ENCODE measurements at regions not wholly inside any gene's neighbourhood (a gene's known extent, or its start where the extent isn't known, plus 50 kb on each side); places are given as distances from the start of the nearest gene placed in this dataset.
"Not testable (repeated sequence)": the region's sequence is repeated elsewhere in the genome, so short reads cannot be mapped to it uniquely, and the experiment has no call there.

- DNase-seq (ENCODE audit: insufficient read length, low spot score) (no peak), FAIRE-seq (no peak)
- TF ChIP-seq POLR2AphosphoS5 (IDR thresholded peaks at IDR 0.05; ENCODE audit: low read depth, low read length) (no peak), POU2F2 (IDR thresholded peaks at IDR 0.05; ENCODE audit: low read depth, low read length) (no peak), PAX5 (IDR thresholded peaks at IDR 0.05; ENCODE audit: insufficient read depth, low read length, severe bottlenecking) (no peak), POLR2A (IDR thresholded peaks at IDR 0.05; ENCODE audit: low read depth, low read length) (no peak), TAF1 (IDR thresholded peaks at IDR 0.05; ENCODE audit: low read depth, low read length) (no peak), SPI1 (IDR thresholded peaks at IDR 0.05; ENCODE audit: low read depth, low read length) (no peak)
Observed at GRCh38 chr9:71441266-71441665, 319.8 kb upstream of the TRPM3 start.

GRCh38 chr9:71431931-71432330, 310.5 kb upstream of the TRPM3 start:
- FAIRE-seq (no peak), DNase-seq (ENCODE audit: insufficient read length, low spot score) (no peak)

GRCh38 chr9:71407341-71407740, 285.9 kb upstream of the TRPM3 start:
- not testable (repeated sequence) for DNase-seq (ENCODE audit: insufficient read length, low spot score)

More at GRCh38 chr9:71431931-71432330, 310.5 kb upstream of the TRPM3 start:
- TF ChIP-seq PAX5 (IDR thresholded peaks at IDR 0.05; ENCODE audit: insufficient read depth, low read length, severe bottlenecking) (no peak), POU2F2 (IDR thresholded peaks at IDR 0.05; ENCODE audit: low read depth, low read length) (no peak), SPI1 (IDR thresholded peaks at IDR 0.05; ENCODE audit: low read depth, low read length) (no peak), POLR2A (IDR thresholded peaks at IDR 0.05; ENCODE audit: low read depth, low read length) (no peak), TAF1 (IDR thresholded peaks at IDR 0.05; ENCODE audit: low read depth, low read length) (no peak), POLR2AphosphoS5 (IDR thresholded peaks at IDR 0.05; ENCODE audit: low read depth, low read length) (no peak)

GRCh38 chr9:71403106-71403505, 281.7 kb upstream of the TRPM3 start:
- TF ChIP-seq TAF1 (IDR thresholded peaks at IDR 0.05; ENCODE audit: low read depth, low read length) (no peak), PAX5 (IDR thresholded peaks at IDR 0.05; ENCODE audit: insufficient read depth, low read length, severe bottlenecking) (no peak), POLR2A (IDR thresholded peaks at IDR 0.05; ENCODE audit: low read depth, low read length) (no peak), POLR2AphosphoS5 (IDR thresholded peaks at IDR 0.05; ENCODE audit: low read depth, low read length) (no peak), SPI1 (IDR thresholded peaks at IDR 0.05; ENCODE audit: low read depth, low read length) (no peak)
- FAIRE-seq: no peak
- DNase-seq (ENCODE audit: insufficient read length, low spot score): no peak

More at GRCh38 chr9:71407341-71407740, 285.9 kb upstream of the TRPM3 start:
- FAIRE-seq: not testable (repeated sequence)

GRCh38 chr9:71393005-71393404, 271.6 kb upstream of the TRPM3 start:
- TF ChIP-seq SPI1 (IDR thresholded peaks at IDR 0.05; ENCODE audit: low read depth, low read length) (no peak), POLR2AphosphoS5 (IDR thresholded peaks at IDR 0.05; ENCODE audit: low read depth, low read length) (no peak)
- no peak for FAIRE-seq

GRCh38 chr9:71384343-71384742, 262.9 kb upstream of the TRPM3 start:
- no peak for FAIRE-seq
- TF ChIP-seq PAX5 (IDR thresholded peaks at IDR 0.05; ENCODE audit: insufficient read depth, low read length, severe bottlenecking) (no peak), POLR2AphosphoS5 (IDR thresholded peaks at IDR 0.05; ENCODE audit: low read depth, low read length) (no peak), TAF1 (IDR thresholded peaks at IDR 0.05; ENCODE audit: low read depth, low read length) (no peak), POLR2A (IDR thresholded peaks at IDR 0.05; ENCODE audit: low read depth, low read length) (no peak), POU2F2 (IDR thresholded peaks at IDR 0.05; ENCODE audit: low read depth, low read length) (no peak), SPI1 (IDR thresholded peaks at IDR 0.05; ENCODE audit: low read depth, low read length) (no peak)
- no peak for DNase-seq (ENCODE audit: insufficient read length, low spot score)

More at GRCh38 chr9:71393005-71393404, 271.6 kb upstream of the TRPM3 start:
- no peak for DNase-seq (ENCODE audit: insufficient read length, low spot score)

- no peak for DNase-seq (ENCODE audit: insufficient read length, low spot score)
- FAIRE-seq: no peak
- TF ChIP-seq SPI1 (IDR thresholded peaks at IDR 0.05; ENCODE audit: low read depth, low read length): no peak
- no peak for TF ChIP-seq TAF1 (IDR thresholded peaks at IDR 0.05; ENCODE audit: low read depth, low read length)
- no peak for TF ChIP-seq POU2F2 (IDR thresholded peaks at IDR 0.05; ENCODE audit: low read depth, low read length)
- no peak for TF ChIP-seq PAX5 (IDR thresholded peaks at IDR 0.05; ENCODE audit: insufficient read depth, low read length, severe bottlenecking)
- no peak for TF ChIP-seq POLR2A (IDR thresholded peaks at IDR 0.05; ENCODE audit: low read depth, low read length)
- no peak for TF ChIP-seq POLR2AphosphoS5 (IDR thresholded peaks at IDR 0.05; ENCODE audit: low read depth, low read length)
Observed at GRCh38 chr9:71383308-71383940, 262.0 kb upstream of the TRPM3 start.

- FAIRE-seq (no peak), DNase-seq (ENCODE audit: insufficient read length, low spot score) (no peak)
- no peak for TF ChIP-seq POLR2A (IDR thresholded peaks at IDR 0.05; ENCODE audit: low read depth, low read length)
- no peak for TF ChIP-seq SPI1 (IDR thresholded peaks at IDR 0.05; ENCODE audit: low read depth, low read length)
- no peak for TF ChIP-seq POLR2AphosphoS5 (IDR thresholded peaks at IDR 0.05; ENCODE audit: low read depth, low read length)
- no peak for TF ChIP-seq POU2F2 (IDR thresholded peaks at IDR 0.05; ENCODE audit: low read depth, low read length)
- TF ChIP-seq PAX5 (IDR thresholded peaks at IDR 0.05; ENCODE audit: insufficient read depth, low read length, severe bottlenecking): no peak
- TF ChIP-seq TAF1 (IDR thresholded peaks at IDR 0.05; ENCODE audit: low read depth, low read length): no peak
Observed at GRCh38 chr9:71368157-71368556, 246.7 kb upstream of the TRPM3 start.

GRCh38 chr9:71364186-71364955, 242.9 kb upstream of the TRPM3 start:
- FAIRE-seq: no peak
- TF ChIP-seq POLR2AphosphoS5 (IDR thresholded peaks at IDR 0.05; ENCODE audit: low read depth, low read length) (no peak), POLR2A (IDR thresholded peaks at IDR 0.05; ENCODE audit: low read depth, low read length) (no peak), PAX5 (IDR thresholded peaks at IDR 0.05; ENCODE audit: insufficient read depth, low read length, severe bottlenecking) (no peak), POU2F2 (IDR thresholded peaks at IDR 0.05; ENCODE audit: low read depth, low read length) (no peak), SPI1 (IDR thresholded peaks at IDR 0.05; ENCODE audit: low read depth, low read length) (no peak), TAF1 (IDR thresholded peaks at IDR 0.05; ENCODE audit: low read depth, low read length) (no peak)
- DNase-seq (ENCODE audit: insufficient read length, low spot score): no peak

Data from GM12891 (cell line).